Lower leg skin (tissue), 3 donors: ENCODE measurements at regions not wholly inside any gene's neighbourhood (a gene's known extent, or its start where the extent isn't known, plus 50 kb on each side); places are given as distances from the start of the nearest gene placed in this dataset.

ENCODE experiments used
- POLR2A ChIP-seq, 2 donors: fragments of 450-650 bp; IDR thresholded peaks; one replicate each; pipeline ENCODE4 v1.6.1; 2016 to 2017; ENCODE audit warnings: antibody characterized with exemption in 2 of 2, mild to moderate bottlenecking in 1 of 2, moderate library complexity in 1 of 2
- TF ChIP-seq, protein P1 (sequence below), 3 donors: fragments of 450-650 bp; IDR thresholded peaks; one replicate each; pipeline ENCODE4 v1.5.1; 2016; ENCODE audit warnings: antibody characterized with exemption in 3 of 3, mild to moderate bottlenecking in 3 of 3, moderate library complexity in 2 of 3

- TF ChIP-seq, protein P1, sequence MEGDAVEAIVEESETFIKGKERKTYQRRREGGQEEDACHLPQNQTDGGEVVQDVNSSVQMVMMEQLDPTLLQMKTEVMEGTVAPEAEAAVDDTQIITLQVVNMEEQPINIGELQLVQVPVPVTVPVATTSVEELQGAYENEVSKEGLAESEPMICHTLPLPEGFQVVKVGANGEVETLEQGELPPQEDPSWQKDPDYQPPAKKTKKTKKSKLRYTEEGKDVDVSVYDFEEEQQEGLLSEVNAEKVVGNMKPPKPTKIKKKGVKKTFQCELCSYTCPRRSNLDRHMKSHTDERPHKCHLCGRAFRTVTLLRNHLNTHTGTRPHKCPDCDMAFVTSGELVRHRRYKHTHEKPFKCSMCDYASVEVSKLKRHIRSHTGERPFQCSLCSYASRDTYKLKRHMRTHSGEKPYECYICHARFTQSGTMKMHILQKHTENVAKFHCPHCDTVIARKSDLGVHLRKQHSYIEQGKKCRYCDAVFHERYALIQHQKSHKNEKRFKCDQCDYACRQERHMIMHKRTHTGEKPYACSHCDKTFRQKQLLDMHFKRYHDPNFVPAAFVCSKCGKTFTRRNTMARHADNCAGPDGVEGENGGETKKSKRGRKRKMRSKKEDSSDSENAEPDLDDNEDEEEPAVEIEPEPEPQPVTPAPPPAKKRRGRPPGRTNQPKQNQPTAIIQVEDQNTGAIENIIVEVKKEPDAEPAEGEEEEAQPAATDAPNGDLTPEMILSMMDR (IDR thresholded peaks at IDR 0.05): no peak
- no peak for TF ChIP-seq POLR2A (IDR thresholded peaks at IDR 0.05)
These were observed 357.7 kb downstream of the BCAT1 start for GRCh38 chr12:24591079-24591626.
